ENCODE measurements at regions not wholly inside any gene's neighbourhood (a gene's known extent, or its start where the extent isn't known, plus 50 kb on each side); places are given as distances from the start of the nearest gene placed in this dataset.

DNA sequence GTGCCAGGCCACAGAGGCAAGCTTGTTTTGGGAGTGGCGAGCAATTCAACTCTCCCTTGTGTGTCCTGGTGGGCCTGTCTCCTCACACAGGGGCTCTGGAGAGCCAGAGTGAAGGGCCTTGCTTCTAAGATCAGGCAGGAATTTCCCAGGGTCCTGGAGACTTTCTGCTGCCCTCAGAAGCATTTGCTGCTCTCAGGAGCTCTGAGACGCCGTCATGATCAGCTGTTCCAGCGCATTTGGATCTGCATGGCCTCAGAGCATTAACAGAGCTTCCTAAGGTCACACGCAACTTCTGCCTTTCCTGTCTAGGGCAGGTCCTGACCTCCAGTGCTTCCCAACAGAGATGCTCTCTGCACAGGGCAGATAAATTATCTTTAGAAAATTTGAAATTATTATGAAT is 52.2 kb upstream of the C10orf90 start:
- Histone ChIP-seq H3K27me3 (no peaks in the 10 kb centered on the region), H3K27ac (no peak overlapping the region), H3K4me3 (no peak overlapping the region), H3K9me3 (replicated peaks in 1 of 3) (no peaks in the 10 kb centered on the region), H3K4me1 (replicated peaks in 1 of 2) (no peaks in the 10 kb centered on the region), H3K36me3 (replicated peaks in 1 of 2) (no peaks in the 10 kb centered on the region)
- 57 to 74% (median 68%) methylated on average over 4 to 5 of the region's 5 CpGs for WGBS, 4 donors
- DNase-seq, result no peak
- TF ChIP-seq, protein P1, sequence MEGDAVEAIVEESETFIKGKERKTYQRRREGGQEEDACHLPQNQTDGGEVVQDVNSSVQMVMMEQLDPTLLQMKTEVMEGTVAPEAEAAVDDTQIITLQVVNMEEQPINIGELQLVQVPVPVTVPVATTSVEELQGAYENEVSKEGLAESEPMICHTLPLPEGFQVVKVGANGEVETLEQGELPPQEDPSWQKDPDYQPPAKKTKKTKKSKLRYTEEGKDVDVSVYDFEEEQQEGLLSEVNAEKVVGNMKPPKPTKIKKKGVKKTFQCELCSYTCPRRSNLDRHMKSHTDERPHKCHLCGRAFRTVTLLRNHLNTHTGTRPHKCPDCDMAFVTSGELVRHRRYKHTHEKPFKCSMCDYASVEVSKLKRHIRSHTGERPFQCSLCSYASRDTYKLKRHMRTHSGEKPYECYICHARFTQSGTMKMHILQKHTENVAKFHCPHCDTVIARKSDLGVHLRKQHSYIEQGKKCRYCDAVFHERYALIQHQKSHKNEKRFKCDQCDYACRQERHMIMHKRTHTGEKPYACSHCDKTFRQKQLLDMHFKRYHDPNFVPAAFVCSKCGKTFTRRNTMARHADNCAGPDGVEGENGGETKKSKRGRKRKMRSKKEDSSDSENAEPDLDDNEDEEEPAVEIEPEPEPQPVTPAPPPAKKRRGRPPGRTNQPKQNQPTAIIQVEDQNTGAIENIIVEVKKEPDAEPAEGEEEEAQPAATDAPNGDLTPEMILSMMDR (IDR thresholded peaks at IDR 0.05), result no peak
- no peak for TF ChIP-seq POLR2A (IDR thresholded peaks at IDR 0.05)
- intact Hi-C loops (cut with DNase I), result no loop called here

DNA sequence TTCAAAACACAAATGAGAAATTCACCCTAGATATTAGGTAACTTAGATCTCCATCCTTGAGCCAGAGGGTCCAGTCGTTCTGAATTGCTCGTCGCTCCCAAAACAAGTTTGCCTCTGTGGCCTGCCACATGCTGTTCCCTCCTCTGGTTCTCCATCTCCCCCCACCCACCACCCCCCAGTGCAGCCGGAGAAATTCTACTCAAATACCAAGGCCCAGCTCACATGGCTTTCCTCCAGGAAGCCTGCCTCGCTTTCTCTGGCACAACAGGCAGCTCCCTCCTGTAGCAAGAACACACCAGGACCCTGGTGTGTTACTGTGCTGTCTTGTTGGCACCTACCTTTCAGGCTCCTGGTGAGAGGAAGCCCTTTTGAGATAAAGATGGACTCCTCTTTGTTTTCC is 52.7 kb upstream of the C10orf90 start:
- no peak for DNase-seq
- intact Hi-C loops (cut with DNase I), result no loop called here
- Histone ChIP-seq H3K4me1 (replicated peaks in 1 of 2) (no peaks in the 10 kb centered on the region), H3K36me3 (replicated peaks in 1 of 2) (no peaks in the 10 kb centered on the region), H3K9me3 (replicated peaks in 1 of 3) (no peaks in the 10 kb centered on the region), H3K27ac (no peak overlapping the region), H3K4me3 (no peak overlapping the region), H3K27me3 (no peaks in the 10 kb centered on the region)
- 80 to 90% (median 88%) methylated on average over 4 to 5 of the region's 5 CpGs for WGBS, 4 donors
- no peak for TF ChIP-seq POLR2A (IDR thresholded peaks at IDR 0.05)
- TF ChIP-seq, protein P1 (IDR thresholded peaks at IDR 0.05), result no peak

DNA sequence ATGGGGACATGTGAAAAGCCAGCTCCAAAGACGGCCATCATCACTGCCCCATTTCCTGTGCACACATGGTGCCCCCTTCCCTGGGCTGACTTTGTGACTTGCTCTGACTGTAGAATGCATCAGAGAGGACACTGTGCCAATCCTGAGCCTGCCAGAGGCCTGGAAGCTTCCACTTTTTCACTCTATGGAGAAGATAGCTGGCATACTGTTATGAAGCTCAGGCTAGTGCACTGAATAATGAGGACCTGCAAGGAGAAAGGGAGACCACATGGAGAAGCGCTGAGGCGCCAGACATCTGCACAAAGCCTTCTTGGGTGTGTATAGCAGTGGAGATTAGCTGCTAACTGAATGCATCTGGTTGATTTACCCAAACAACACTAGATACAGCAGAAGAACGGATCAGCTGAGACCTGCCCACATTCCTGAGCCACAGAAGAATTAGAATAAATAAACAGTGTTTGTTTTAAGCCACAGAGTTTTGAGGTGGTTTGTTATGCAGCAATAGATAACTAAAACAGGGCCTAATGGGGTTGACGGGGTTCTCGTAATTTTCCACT is 58.9 kb upstream of the C10orf90 start:
- H3K4me3 ChIP-seq, result no peak overlapping the region
- H3K27ac ChIP-seq, result no peak overlapping the region
- H3K4me1 ChIP-seq (replicated peaks in 1 of 2), result no peaks in the 10 kb centered on the region
- 65 to 76% (median 74%) methylated on average over 5 to 6 of the region's 6 CpGs for WGBS, 4 donors
- intact Hi-C loops (cut with DNase I), result no loop called here
- H3K36me3 ChIP-seq (replicated peaks in 1 of 2), result no peaks in the 10 kb centered on the region
- TF ChIP-seq, protein P1 (IDR thresholded peaks at IDR 0.05), result no peak
- no peak for TF ChIP-seq POLR2A (IDR thresholded peaks at IDR 0.05)
- no peaks in the 10 kb centered on the region for H3K27me3 ChIP-seq
- no peak for DNase-seq
- no peaks in the 10 kb centered on the region for H3K9me3 ChIP-seq (replicated peaks in 1 of 3)

DNA sequence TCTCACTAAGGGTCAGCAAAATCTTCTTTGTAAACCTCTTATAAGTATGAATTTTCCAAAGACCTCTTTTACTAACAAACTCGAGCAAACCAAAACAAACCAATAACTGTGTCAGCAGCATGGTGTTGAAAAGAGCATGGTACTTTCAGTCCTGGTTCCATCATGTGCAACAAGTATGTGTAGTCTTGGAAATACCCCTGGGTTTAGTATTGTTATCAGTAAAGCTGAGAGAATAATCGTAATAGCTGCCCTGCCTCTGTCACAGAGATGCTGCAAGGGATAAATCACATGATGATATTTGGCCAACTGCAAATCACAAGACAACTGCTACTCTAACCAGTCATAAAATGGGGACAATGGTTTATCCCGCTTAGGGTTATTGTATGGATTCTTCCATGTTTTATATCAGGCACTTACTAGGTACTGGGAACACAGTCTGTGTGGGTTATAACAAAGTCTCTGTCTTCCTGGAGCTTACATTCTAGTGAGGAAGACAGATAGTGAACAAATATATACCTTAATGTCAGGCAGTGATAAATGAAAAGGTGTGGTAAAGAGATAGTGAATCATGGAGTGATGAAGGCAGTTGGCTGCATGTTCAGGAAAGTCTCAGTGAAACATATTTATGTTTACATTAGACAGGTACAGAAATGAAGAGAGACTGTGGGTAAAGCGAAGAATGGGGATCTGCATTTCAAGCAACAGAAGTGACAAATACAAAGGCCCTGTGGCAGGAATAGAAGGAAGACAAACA is 60.5 kb upstream of the C10orf90 start:
- Histone ChIP-seq H3K9me3 (replicated peaks in 1 of 3) (no peaks in the 10 kb centered on the region), H3K4me1 (replicated peaks in 1 of 2) (no peaks in the 10 kb centered on the region), H3K36me3 (replicated peaks in 1 of 2) (no peaks in the 10 kb centered on the region), H3K27me3 (no peaks in the 10 kb centered on the region), H3K4me3 (no peak overlapping the region), H3K27ac (no peak overlapping the region)
- 67 to 76% (median 71%) methylated on average over 4 of the region's 4 CpGs for WGBS, 4 donors
- TF ChIP-seq, protein P1 (IDR thresholded peaks at IDR 0.05), result no peak
- no peak for TF ChIP-seq POLR2A (IDR thresholded peaks at IDR 0.05)
- no peak for DNase-seq
- intact Hi-C loops (cut with DNase I), result no loop called here

Data from adrenal gland (tissue), 9 donors.